Pancreas (tissue), 10 donors: ENCODE measurements at regions not wholly inside any gene's neighbourhood (a gene's known extent, or its start where the extent isn't known, plus 50 kb on each side); places are given as distances from the start of the nearest gene placed in this dataset.

Experiments
- ATAC-seq, 4 donors: fragments of 200-7000 bp; cut with Tn5 transposase; one replicate each; pipeline versions ENCODE4 v1.8.0 to v1.9.1; 2020; ENCODE audit warnings: mild to moderate bottlenecking in 4 of 4, moderate library complexity in 4 of 4
- DNase-seq, 6 donors: peaks; one replicate each; pipeline ENCODE4 v3.0.0-alpha.2; 2020
- FAIRE-seq: peaks from 2 replicates; lab custom pipeline; 2012; peaks lifted over from hg19 to GRCh38; lab: Jason Lieb, UNC
- H3K27ac ChIP-seq, 4 donors: fragments of 200-600 bp; sonication (generic); 1 replicate in 3 of 4; 2 replicates in 1 of 4; pipeline versions ENCODE4 v1.5.0 to v1.8.0; 2020
- H3K27me3 ChIP-seq, 4 donors: fragments of 200-600 bp; one replicate each; pipeline ENCODE4 v1.8.0; 2021
- H3K36me3 ChIP-seq, 3 donors: fragments of 200-600 bp; sonication (generic) in 1 of 3; one replicate each; pipeline versions ENCODE4 v1.5.0 to v1.8.0; 2020 to 2021
- H3K4me1 ChIP-seq, 3 donors: fragments of 200-600 bp; one replicate each; pipeline ENCODE4 v1.8.0; 2021
- H3K4me3 ChIP-seq, 4 donors: fragments of 200-600 bp; sonication (generic) in 2 of 4; one replicate each; pipeline versions ENCODE4 v1.5.0 to v1.8.0; 2020 to 2021
- H3K9me3 ChIP-seq, 4 donors: fragments of 200-600 bp; one replicate each; pipeline ENCODE4 v1.8.0; 2021
- WGBS, 2 donors: extraction: QIAGEN DNeasy Blood & Tissue Kit; methylation state at CpG; one replicate each; pipeline ENCODE4 v1.1.7; 2013; 5-methylcytosine and 5-hydroxymethylcytosine counted together
- intact Hi-C, 3 donors: fragments of 100-400 bp; cut with DNase I; formaldehyde crosslinking; loops; one replicate each; pipeline versions ENCODE4 v1.11.1 to v1.14.2; 2022
- TF ChIP-seq, protein P1 (sequence below), 4 donors: fragments of 200-600 bp; sonication (generic) in 3 of 4; IDR thresholded peaks; one replicate each; pipeline versions ENCODE4 v1.5.0 to v1.8.0; 2021; ENCODE audit warnings: antibody characterized with exemption in 4 of 4
- donor health status: healthy with polysubstance abuse.
- donor health status: DM: no; HTN: no; CAD: no; lungs with moderate emphysema.
- donor health status: DM: no; HTN: no; CAD: no.
- donor health status: control.
- donor health status: control.
- donor health status: Bipolar disorder and iron deficiency.
- donor health status: DM: yes; HTN: yes; CAD: no.
- donor health status: DM: no; HTN: no; CAD: no.
- donor health status: DM: no; HTN: no; CAD: no.
- donor health status: DM: yes; HTN: yes; CAD: no.

DNA sequence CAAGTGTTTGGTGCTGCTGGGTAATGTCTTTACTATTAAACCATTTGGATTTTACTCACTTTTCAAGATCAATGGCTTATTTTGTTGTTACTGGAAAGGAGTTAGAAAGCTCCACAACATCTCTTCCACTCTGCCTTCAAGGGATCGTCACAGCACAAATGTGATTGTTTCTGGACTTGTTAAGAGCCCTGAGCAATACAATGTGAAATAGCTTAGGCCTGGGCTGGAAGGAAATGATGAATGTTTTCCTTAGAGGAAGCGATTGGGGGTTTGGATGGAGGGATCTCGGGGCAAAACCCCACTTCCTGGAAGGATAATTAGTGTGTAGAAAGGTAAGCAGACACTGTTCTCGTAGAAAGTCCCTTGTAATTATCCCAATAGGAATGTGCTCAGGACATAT is 59.3 kb upstream of the MYO10 start:
- FAIRE-seq: no peak
- no peak for DNase-seq
- 75 to 84% methylated on average over 4 of the region's 4 CpGs for WGBS, 2 donors
- Histone ChIP-seq H3K36me3 (no peaks in the 10 kb centered on the region), H3K4me1 (no peaks in the 10 kb centered on the region), H3K27me3 (no peaks in the 10 kb centered on the region), H3K4me3 (no peak overlapping the region), H3K9me3 (no peaks in the 10 kb centered on the region), H3K27ac (no peak overlapping the region)
- TF ChIP-seq, protein P1, sequence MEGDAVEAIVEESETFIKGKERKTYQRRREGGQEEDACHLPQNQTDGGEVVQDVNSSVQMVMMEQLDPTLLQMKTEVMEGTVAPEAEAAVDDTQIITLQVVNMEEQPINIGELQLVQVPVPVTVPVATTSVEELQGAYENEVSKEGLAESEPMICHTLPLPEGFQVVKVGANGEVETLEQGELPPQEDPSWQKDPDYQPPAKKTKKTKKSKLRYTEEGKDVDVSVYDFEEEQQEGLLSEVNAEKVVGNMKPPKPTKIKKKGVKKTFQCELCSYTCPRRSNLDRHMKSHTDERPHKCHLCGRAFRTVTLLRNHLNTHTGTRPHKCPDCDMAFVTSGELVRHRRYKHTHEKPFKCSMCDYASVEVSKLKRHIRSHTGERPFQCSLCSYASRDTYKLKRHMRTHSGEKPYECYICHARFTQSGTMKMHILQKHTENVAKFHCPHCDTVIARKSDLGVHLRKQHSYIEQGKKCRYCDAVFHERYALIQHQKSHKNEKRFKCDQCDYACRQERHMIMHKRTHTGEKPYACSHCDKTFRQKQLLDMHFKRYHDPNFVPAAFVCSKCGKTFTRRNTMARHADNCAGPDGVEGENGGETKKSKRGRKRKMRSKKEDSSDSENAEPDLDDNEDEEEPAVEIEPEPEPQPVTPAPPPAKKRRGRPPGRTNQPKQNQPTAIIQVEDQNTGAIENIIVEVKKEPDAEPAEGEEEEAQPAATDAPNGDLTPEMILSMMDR (IDR thresholded peaks at IDR 0.05): no peak
- ATAC-seq: no peak
- intact Hi-C loops: no loop called here

DNA sequence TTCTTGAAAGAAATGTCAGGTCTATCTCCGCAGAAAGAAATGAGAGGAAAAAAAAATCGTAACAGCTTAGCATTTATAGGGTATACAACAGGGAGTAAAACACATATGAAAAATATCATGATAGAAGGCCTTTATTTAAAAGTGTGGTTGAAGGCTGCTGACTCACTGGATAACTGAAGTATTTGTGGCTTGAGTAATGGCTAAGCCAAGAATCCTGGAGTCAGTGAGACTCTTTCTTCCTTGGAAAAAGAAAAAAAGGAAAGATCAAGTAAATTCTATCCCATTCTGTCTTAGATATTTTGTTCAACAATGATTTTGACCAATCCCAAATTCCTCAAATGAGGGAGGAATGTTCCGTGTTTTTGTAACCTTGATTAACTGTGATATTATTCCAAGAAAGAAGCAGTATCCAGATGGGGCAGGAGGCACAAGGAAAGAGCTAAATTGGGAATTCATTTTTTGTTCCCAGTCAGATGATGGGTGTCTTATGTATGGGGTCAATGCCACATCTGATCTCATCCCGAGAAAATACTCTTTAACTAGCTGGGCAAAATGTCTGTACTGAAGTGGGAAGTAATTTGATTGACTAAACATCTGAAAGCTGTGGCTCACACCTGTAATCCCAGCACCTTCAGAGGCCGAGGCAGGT is 64.3 kb upstream of the MYO10 start:
- ATAC-seq: peak in 1 of 4 donors; percentile 58
- TF ChIP-seq, protein P1 (IDR thresholded peaks at IDR 0.05): no peak
- H3K9me3 ChIP-seq: no peaks in the 10 kb centered on the region
- H3K36me3 ChIP-seq: no peaks in the 10 kb centered on the region
- FAIRE-seq: no peak
- WGBS, 2 donors: 69 to 78% methylated on average over 5 of the region's 5 CpGs
- H3K27me3 ChIP-seq: no peaks in the 10 kb centered on the region
- no peak overlapping the region for H3K4me3 ChIP-seq
- no peak overlapping the region for H3K27ac ChIP-seq
- intact Hi-C loops: no loop called here
- DNase-seq: no peak
- no peaks in the 10 kb centered on the region for H3K4me1 ChIP-seq

DNA sequence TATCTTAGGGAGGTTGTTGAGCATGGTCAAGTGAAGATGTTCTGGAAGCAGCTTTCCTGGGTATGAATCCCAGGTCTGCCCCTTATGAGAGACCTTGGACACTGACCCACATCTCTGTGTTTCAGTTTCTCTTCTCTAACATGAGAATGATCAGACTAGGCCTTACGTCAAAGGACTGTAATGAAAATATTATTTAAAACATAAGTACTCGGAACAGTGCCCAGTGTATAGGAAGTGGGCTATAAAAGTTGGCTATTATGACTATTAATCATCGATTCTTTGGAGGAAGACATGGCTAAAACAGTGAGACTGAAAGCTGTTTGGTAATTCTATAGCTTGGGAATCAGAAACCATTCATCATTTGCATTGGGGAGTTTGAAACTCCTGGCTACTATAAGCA is 65.3 kb upstream of the MYO10 start:
- intact Hi-C loops: no loop called here
- WGBS, 2 donors: 84 to 85% methylated on average over 3 of the region's 3 CpGs

DNA sequence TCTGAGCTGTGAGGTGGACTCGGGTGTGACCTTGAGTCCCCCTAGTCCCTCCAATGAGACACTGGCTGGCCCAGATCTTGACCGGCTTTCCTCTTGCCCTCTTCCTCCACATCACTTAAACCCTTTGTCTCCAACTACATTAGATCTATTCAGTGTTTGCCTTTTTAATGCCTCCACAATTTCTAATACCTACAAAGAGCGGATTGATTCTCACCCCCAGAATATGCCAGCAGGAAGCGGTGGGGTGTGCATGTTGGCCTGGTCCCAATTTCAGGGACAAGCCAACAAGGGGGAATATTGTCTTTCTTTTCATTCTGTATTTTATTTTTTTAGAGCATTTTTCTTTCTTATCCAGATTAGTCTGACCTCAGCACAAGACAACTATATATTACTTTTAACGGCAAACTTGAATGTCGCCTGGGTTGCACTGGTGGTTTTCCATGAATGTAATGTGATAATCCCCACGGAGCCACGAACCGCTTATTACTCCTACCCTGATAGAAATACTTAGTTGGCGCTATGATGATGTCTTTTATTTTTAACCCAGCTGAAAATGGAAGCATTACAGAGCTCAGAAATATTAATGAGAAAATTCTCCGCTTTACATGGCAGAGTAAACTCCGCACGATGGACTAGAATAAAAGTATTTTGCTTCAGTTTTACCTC is 68.5 kb upstream of the MYO10 start:
- intact Hi-C loops: no loop called here
- ATAC-seq: no peak

More for the DNA sequence above, 65.3 kb upstream of the MYO10 start:
- no peak for ATAC-seq
- TF ChIP-seq, protein P1 (IDR thresholded peaks at IDR 0.05): no peak
- Histone ChIP-seq H3K27me3 (no peaks in the 10 kb centered on the region), H3K4me1 (no peaks in the 10 kb centered on the region), H3K9me3 (no peaks in the 10 kb centered on the region), H3K4me3 (no peak overlapping the region), H3K36me3 (no peaks in the 10 kb centered on the region), H3K27ac (no peak overlapping the region)
- FAIRE-seq: no peak
- DNase-seq: no peak

More for the DNA sequence above, 68.5 kb upstream of the MYO10 start:
- DNase-seq (no peak), FAIRE-seq (no peak)
- H3K9me3 ChIP-seq: no peaks in the 10 kb centered on the region
- TF ChIP-seq, protein P1 (IDR thresholded peaks at IDR 0.05): no peak
- H3K4me3 ChIP-seq: no peak overlapping the region
- no peaks in the 10 kb centered on the region for H3K4me1 ChIP-seq
- no peaks in the 10 kb centered on the region for H3K27me3 ChIP-seq
- H3K27ac ChIP-seq: no peak overlapping the region
- H3K36me3 ChIP-seq: no peaks in the 10 kb centered on the region
- 85 to 88% methylated on average over 13 of the region's 13 CpGs for WGBS, 2 donors
